Epidermal melanocyte (primary cell): ENCODE measurements at regions not wholly inside any gene's neighbourhood (a gene's known extent, or its start where the extent isn't known, plus 50 kb on each side); places are given as distances from the start of the nearest gene placed in this dataset.

Experiments used
- DNase-seq: peaks from one replicate; pipeline ENCODE4 v3.0.0; 2011; ENCODE audit warnings: low spot score; ENCODE audit not compliant: insufficient read length

DNA sequence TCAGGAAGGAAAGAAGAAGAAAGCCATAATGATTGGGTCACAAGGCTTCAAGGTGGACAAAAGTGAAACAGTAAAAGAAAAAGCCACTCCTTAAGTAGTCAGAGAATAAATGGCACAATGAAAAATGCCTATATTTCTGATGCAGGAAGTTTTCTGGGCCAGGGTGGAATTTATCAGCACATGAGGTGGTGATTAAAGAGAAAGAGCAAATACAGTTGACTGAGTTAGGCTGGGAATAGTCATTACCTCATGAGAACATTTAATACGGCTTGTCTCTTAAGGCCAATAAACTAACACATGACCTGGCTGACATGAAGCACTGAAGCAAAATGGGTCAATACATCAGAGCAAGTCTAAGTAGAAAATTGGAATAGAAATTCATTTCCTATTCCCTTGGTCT, 499.7 kb downstream of the TMTC2 start:
- DNase-seq = no peak

DNA sequence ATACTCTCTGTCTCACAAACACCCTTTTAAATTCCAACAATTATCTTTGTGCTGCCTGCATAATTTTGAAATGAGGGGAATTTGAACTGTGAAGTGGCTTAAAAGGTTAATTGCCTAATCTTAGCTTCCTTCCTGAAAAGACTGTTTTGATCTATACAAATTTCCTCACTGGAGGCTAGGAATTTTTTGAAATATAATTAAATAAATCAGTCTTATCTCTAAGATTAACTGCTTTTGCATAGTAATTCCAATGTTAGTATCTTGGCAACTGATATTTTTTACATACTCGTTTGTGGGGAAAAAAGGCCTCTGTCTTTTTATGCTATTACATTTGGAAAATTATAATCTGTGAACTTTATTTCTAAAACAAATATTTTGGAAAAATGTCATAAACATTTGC, 498.5 kb downstream of the TMTC2 start:
- DNase-seq = no peak
